HG02763 (cell line): ENCODE measurements at regions not wholly inside any gene's neighbourhood (a gene's known extent, or its start where the extent isn't known, plus 50 kb on each side); places are given as distances from the start of the nearest gene placed in this dataset.

ENCODE experiments used
- ATAC-seq: cut with Tn5 transposase; IDR thresholded peaks from one replicate; pipeline ENCODE4 v1.9.1; 2021; ENCODE audit warnings: mild to moderate bottlenecking, moderate library complexity; ENCODE audit not compliant: unreplicated experiment

GRCh38 chr3:43783987-43784639, 93.4 kb downstream of the ABHD5 start:
- no peak for ATAC-seq

GRCh38 chr3:43784640-43785011, 93.9 kb downstream of the ABHD5 start:
- ATAC-seq, result no peak

- ATAC-seq, result no peak
Observed at GRCh38 chr3:43785551-43785950, 94.8 kb downstream of the ABHD5 start.

DNA sequence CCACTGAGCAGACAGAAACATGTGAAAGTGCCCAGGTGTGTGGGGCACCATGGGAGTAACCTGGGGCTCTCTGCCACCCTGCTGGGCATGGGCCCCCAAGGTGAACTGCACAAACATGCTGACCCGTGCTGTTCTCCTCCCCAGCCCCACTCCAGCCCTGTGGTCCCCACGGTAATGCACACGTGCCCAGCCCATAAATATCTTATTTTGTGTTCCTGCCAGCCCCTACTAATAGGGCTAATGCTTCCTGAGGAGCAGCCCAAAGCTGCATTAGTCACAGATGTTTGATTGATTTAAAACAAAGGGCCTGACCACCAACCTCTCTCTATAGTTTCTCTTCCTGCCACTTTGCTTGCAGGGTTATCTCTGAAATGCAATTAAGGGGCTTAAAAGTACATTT, 95.4 kb downstream of the ABHD5 start:
- no peak for ATAC-seq

GRCh38 chr3:43786526-43787305, 96.0 kb downstream of the ABHD5 start:
- ATAC-seq, result no peak

DNA sequence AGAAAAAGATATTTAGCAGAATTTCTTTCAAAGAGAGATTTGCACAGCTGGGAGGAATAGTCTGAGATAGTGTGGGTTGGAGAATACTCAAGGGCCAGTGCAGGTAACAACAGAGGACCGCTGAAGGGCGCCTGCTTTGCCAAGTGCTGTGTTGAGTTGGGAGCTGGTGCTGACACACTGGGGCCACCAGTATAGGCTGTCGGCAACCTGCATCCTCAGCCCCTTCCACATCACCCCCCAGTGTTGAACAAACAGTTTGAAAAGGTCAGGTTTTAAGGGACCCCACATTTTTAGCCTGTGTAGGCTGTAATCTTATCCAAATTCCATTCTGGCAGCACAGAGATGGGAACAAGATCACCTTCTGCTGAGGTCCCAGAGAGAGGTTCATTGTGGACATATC, 96.6 kb downstream of the ABHD5 start:
- no peak for ATAC-seq

DNA sequence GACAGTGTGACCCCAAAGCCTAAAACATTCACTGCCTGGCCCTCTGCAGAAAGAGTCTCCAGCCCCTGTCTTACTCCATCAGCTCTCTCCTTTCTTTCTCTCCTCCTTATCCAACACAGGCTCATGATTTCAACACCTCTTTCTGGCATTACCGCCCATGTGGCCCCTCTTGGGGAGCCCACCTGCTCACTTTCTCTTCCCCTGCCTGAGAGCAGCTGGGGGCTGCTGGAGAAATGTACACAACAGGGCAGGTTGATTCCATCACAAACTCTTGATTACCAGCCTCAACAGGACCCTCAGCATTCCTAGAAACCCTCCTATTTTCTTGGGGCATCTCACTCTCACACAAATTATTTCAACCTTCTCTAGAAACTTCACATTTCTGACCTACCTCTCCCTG, 98.3 kb downstream of the ABHD5 start:
- no peak for ATAC-seq

DNA sequence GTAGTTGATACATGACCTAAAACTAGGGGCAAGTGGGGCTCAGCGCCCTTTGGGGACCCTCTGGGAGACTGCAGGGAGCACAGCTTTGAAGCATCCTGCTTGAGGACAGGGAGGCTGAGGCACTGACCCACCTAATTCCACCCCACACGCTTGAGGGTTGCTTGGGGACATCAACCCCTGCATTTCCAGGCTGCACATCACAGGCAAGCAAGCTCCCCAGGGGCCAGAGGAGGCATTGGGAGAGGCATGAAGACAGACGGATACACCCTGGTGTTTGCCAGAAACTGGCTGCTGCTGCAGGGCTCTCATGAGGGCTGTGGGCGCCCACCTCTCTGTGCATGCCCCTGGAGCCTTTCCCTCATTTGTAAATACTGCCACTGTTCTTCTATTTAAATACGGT, 99.3 kb downstream of the ABHD5 start:
- ATAC-seq, result no peak

DNA sequence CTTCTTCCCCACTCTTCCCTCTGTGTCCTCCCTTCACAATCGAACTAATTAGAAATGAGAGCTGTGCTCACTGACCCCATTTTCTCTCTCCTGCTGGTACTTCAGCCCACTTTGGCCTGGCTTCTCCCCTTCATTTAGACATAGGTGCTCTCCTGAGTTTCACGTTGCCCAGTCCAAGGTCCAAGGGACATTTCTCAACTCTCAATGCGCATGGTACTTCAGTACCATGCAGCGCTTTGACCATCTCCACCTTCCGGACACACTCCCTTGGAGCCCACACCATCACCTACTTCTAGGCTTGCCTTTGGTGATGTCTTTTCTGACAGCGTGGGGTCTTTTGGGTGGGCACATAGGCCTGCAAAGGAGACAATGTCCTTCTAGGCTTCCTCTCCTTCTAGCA, 99.7 kb downstream of the ABHD5 start:
- ATAC-seq, result no peak

- no peak for ATAC-seq
Observed at GRCh38 chr3:43791246-43791645, 100.5 kb downstream of the ABHD5 start.

DNA sequence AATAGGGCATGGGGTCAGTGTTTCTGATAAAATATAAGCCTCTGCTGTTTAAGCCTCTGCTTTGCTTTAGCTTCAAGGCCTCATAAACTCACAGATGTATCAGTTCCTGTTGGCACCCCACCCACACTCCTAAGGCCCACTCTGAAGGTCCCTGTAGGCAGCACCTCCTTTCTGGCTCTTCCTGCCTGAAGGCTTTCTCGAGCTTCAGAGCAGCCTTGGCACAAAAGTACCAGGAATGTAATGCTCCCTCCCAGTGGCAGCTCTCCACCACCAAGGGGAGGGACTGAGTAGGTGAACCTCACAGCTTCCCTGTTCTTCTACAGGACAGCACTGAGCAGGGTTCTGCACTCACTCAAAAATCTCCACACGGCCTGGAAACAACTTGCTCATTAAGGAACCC, 102.2 kb downstream of the ABHD5 start:
- no peak for ATAC-seq

DNA sequence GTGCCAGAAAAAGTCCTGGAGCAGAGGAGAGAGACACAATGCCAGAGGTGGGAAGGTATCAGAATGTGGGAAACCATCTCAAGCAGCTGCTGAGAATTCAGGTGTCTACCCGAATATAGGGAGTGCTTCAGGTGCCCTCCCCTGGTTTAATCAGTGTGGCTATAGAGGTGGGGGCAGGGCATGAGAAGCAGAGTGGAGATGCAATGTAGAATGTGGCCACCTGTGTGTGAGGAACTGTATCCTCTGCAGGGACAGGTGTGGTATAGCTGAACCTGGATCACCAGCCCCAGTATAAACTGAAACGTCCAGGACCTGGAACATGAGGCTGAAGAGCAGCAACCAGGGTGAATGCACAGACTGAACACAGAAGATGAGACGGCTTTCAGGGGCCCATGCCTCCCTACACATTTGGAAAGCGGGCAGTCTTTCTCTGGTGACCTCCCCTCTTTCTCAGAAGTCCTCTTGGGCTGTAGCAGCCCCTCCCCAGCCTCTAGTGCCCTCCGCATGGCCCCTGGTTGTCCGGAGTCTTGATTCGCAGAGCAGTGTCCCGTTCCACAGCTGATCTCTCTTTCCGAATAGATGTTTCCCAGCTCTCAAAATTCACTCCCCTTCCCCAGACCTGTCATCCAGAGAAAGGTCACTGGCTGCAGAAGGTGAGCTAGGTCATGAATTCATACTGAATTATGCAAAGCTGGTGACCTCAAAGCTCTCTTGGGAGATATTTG, 103.1 kb downstream of the ABHD5 start:
- no peak for ATAC-seq

DNA sequence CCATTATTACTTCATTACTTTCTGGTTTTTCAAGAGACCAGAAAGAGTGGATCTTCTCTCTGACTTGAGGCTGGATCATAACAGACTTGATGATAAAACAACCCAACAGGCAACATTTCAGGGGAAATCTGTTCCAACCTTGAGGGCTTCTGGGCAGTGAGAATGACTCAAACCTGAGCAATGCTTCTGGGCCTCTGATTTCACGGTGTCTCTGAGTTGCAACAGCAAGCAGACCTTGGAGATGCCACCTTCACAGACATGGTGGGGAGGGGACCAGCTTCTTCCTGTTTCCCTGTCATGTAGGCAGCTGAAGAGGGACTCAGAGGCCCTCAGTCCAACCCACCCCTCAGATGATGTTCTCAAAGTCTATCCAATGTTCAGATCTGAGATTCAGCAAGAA, 104.0 kb downstream of the ABHD5 start:
- no peak for ATAC-seq

GRCh38 chr3:43795491-43795890, 104.8 kb downstream of the ABHD5 start:
- no peak for ATAC-seq

DNA sequence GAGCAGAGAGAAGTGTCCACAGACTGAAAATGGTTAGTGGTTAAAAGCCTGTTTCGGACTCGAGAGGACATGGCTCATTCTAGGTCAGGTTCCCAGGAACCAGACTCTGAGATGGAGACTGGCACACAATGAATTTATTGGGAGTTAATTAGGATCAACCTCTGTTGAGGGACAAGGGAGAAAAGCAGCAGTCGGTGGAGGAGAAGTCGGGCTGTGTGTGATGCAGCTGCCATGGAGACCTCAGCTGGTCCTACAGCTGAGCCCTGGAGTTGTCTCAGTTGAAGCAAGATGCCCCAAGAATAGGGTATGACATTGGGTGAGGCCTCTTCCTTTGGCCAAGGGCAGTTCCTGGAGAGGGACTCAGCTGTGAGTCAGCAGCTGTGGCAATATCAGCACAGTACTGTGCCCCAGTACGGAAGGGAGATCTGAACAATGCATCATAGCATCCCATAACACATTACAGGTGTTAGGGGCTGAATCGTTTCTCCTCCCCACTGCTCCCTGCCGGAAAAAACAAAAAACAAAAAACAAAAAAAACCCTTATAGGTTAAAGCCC, 105.4 kb downstream of the ABHD5 start:
- ATAC-seq, result no peak

- ATAC-seq, result no peak
Observed at GRCh38 chr3:43797794-43798193, 107.1 kb downstream of the ABHD5 start.

GRCh38 chr3:43810797-43811196, 120.1 kb downstream of the ABHD5 start:
- no peak for ATAC-seq

GRCh38 chr3:43814461-43814860, 123.7 kb downstream of the ABHD5 start:
- ATAC-seq, result no peak

- ATAC-seq, result no peak
Observed at GRCh38 chr3:43816372-43816771, 125.6 kb downstream of the ABHD5 start.

DNA sequence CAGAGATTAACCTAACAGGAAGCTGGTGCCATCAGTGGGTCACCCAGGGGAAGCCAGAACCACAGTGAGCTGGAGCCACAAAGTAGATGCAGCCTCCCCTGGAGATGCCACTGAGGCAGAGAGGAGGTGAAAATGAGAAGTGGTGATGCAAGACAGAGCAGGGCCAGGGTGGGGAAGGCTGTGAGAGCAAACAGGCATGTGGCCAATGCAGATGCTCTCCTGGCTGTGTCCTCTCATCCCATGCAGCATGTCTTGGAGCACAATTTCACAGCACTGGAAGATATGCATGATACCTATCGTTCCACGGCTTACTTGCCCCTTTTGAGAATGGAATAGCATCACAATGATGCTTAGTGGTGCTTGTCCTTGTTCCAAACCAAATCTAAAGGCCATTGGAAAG, 126.3 kb downstream of the ABHD5 start:
- ATAC-seq, result no peak

DNA sequence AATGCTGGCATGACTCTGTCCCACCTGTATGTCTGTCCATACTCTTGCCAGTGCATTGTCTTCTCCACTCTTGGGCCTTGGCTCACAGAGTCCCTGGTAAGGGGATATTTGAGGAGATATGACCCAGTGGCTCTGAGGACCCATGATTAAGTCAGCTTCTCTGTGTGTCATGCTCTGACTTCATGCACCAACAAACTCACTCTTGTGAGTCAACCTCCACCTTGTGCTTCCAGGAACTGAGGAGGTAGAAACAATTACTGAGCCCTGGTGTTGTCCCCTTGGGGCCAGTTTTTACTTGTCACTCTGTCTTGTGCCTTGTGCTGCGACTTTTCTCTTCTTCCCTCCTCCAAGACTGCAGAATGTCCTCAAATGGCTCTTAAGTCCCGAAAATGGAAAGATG, 127.1 kb downstream of the ABHD5 start:
- ATAC-seq, result no peak

DNA sequence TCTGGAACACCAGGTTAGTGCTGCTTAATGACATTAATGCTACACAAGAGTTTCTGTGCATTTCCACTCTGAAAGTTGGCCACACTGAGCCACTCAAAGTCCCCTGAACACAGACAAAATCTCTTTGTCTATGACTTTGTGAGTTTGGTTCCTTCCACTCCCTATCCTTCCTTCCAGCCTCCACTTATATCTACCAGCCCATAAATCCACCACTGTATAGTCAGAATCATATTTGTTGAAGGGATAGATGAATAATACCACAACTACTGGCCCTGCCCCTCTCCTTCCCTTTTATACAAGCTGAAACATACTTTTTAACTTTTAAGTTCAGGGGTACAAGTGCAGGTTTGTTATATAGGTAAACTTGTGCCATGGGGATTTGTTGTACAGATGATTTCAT, 127.5 kb downstream of the ABHD5 start:
- no peak for ATAC-seq
